ENCODE measurements at regions not wholly inside any gene's neighbourhood (a gene's known extent, or its start where the extent isn't known, plus 50 kb on each side); places are given as distances from the start of the nearest gene placed in this dataset.

DNA sequence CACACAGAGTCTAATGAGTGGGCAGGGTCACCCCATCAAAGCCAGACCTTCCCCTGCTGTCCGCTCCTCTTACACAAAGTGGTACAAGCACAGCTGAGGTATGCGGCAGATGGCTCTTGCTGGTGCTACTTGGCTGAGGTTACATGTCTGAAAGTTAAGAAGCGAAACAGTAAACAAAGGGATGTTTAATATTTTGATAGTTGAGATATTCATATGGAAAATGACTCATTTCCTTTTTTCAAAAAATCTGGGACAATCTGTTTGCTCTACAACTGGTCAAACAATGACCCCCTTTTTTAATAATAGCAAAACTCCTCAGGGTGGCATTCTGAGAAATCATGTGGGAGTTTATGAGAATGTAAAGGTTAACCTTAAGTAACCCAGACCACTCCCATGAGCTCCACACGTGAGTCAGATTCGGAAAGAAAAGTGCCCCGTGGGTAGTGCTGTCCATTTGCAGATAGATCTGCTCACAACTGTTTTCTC is 245.3 kb downstream of the TBXT start:
- in situ Hi-C loops (cut with MboI; ENCODE audit: low sequenced_read_pairs): no loop called here

DNA sequence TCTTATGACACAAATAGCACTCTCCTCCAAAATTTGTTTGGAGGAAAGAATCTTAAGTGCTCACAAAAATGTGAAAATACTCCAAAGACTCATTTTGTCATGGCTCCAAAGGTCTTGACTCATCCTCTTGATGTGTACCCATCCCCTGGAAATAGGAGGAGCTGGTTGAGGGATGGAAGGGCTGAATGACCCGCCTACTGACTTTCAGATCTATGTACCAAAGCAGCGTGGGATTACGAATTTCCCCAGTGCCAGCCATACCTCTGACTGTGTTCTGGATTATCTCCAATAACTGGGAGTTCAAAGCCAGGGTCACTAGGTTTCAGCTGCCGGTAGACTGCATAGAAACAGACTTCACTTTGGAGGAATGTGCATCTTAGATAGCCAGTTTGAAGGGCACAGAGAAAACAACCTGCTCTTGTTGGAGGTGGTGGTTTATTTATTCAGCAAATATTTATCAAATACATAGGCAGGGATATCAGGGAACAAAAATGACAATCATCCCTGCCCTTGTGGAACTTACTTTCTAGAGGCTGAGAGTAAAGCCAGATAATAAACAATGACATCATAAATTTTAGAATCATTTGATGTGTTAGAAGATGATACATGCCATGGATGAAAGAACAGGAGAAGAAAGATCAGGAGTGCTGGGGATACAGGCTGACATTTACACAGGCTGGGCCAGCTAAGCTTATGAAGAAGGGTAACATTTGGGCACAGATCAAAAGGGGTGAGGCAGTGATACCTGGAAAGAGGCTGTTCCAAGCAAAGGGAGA is 246.6 kb downstream of the TBXT start:
- in situ Hi-C loops (cut with MboI; ENCODE audit: low sequenced_read_pairs): no loop called here

DNA sequence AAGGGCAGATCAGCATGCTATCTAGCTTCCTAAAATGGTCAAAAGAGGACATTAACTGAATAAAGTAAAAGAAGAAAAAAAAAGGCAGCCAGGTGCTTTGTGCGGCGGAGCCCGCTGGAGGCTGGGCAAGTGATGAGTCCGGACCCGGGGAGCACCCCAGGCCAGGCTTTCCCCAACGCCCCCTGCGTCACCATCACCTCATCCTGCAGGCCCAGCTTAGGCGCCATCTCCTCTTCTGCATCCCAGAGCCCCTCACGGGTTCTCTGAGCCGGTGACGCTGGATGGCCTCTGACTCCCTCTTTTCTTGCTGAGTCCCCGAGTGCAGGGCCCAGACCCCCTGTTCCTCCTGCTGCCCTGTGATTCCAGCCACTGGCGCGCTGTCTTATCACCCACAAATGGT is 250.1 kb downstream of the TBXT start:
- in situ Hi-C loops (cut with MboI; ENCODE audit: low sequenced_read_pairs): no loop called here

DNA sequence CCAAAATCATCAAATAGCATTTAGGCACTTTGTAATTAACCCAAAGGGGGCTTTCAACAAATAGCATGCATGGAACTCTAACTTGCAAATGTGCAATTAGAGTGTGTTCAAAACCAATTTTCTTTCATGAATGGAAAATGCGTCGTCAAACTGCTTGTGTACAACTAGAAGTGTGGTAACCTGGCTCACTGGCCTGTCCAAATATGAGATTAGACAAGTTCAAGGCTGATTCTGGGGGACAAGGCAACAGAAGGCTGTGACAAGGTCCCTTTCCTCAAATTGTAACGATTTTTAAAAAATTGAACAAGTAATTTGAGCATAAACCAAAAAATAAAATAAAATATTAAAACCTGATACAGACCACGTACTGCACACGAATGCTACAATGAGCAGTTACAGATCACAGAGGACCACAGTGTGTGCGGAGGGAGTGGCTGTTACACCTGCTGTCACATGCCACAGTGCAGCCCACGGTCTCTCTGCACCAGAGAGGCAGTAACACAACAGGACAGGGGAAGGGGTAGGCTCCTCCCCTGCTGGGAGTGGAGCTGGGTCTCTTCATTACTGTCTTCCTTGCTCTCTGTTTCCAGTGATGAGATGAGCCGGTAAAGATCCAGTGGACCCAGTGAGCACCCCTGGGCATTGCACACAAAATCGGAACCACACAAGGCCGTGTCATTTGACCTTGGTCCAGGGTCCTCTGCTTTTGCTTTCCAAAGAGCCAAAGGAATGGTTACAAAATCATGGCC is 252.2 kb upstream of the PDE10A start:
- in situ Hi-C loops (cut with MboI; ENCODE audit: low sequenced_read_pairs): no loop called here

DNA sequence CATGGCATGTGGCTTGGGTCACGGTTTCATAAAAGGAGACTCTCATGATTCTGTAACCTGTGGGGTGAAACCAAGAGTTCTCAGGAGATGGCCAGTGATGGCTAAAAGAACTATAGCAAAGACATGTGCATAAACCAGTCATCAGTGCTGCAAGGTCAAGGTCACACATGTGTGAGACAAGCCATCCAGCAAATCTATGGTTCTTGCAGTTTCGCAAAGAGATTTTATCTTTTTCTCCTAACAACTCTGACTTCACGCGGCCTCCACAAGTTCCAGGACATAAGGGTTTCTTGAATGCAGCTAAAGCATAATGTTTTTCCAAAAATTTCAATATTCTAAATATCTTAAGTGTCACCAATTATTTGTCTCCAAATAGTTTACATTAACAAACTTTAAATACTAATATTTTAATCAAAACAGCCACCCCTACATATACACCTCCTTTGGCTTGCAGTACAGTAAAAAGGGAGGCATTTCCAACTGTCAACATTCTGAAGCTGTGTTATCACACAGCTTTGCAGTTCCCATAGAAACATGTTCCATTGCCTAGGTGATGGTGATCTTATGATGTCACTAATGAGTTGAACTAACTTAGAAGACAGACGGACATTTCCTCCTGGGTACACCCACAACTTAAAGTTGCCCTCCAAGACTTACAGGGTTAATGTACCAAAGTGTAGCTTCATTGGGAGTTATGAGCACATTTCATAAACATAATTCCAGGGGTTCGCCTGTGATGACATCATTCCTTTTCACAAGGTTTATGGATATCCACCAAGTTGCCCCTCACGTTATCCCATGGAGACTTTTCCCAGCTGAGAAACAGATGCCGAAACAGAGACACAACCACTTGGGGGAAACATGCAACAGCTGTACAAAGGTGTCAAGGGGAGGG is 250.9 kb upstream of the PDE10A start:
- in situ Hi-C loops (cut with MboI; ENCODE audit: low sequenced_read_pairs): no loop called here

DNA sequence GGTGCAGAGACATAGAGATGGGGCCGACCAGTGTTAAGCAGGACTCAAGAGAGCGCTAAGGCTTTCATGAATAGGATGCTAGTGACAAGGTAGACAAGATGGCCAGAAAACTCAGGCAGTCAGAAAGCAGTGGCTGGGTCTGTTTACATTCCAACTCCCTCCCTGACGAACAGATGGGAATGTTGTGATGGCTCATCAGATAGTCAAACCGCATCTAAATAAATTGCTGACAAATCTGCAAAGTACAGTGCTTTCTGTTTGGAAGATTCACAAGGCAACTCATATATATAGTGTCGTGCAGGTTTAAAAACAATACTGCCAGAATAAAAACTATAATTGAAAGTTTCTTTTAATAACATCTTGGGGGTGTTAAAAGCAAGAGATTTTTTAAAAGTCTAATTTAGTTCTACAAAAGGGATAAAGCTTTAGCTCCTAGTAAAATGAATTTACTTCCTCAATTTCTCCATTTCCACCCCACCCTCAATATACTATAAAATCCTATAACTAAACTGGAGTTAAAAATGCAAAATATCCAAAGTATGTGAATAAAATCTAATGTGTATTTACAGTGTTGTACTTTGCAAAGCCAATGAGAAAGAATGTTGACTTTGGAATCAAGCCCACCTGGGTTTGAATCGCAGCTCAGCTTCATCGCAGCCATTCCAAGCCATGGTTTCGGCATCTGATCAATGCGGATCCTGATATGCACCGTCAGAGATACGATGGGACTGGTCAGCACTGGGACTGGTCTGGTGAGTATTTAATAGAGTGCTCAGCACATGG is 247.3 kb upstream of the PDE10A start:
- in situ Hi-C loops (cut with MboI; ENCODE audit: low sequenced_read_pairs): no loop called here

DNA sequence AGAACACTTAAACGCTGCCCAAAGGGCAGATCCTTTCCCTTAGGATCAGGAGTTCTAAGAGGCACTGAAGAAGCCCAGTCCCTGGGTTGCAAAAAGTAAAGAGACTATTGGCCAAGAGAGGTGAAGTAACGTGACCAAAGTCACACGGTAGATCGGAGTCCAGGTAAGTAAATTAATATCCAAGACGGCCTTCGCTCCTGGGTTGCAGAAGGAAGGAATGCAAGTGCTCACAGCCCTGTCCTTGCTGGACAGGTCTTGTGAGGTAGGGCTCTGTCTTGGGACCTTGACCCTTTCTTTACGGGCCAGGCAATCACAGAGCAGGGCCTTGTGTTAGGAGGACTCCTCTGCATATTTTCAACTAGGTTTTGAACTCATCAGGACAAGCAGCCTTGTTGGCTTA is 243.7 kb upstream of the PDE10A start:
- in situ Hi-C loops (cut with MboI; ENCODE audit: low sequenced_read_pairs): no loop called here

DNA sequence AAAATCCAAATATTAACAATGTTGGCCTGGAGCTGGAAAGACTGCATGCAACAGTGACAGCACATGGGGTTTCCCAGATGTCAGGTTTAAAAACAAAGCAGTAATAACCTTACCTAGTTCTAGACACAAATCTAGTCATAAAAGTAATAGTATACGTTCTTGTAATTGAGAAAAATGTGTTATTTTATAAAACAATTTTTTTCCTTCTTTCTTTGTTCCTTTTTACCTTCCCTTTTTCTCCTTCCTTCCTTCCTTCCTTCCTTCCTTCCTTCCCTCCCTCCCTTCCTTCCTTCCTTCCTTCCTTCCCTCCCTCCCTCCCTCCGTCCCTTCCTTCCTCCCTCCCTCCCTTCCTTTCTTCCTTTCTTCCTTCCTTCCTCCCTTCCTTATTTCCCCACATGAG is 242.7 kb upstream of the PDE10A start:
- in situ Hi-C loops (cut with MboI; ENCODE audit: low sequenced_read_pairs): no loop called here

DNA sequence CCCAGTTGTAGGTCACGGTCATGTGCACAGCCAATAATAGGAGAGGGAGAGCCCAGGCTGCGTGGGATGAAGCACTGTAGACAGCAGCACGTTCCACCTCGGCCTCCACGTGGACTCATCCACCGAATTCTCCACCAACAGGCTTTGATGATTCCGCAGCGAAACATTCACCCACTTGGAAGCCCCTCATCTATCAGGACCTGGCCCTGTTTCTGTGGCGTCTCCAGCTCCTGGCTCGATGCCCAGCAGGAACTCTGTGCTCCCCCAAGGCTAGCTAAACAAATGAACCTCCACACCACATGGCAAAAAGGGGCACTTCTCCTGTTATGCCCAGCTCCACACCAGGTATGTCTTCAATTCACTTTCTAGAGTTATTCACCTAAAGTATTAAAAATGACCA is 237.9 kb upstream of the PDE10A start:
- in situ Hi-C loops (cut with MboI; ENCODE audit: low sequenced_read_pairs): no loop called here

DNA sequence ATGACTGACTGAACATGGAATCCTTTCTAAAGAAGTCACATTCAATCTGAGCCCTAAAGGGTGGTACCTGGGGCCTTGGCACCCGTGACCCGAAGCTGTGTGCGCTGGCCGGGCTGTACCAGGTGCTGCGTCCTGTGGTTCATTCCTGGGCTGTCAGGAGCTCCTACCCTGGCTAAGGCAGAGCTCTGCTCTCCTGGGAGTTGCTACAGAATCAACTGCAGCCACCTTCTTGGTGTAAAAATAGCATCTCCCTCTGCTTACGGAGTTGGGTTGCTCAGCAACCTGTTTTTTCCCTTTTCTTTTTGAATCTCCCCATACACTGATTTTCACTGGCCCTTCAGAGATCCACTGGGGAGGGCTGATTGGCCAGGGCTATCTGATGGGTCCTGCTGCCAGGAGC is 236.6 kb upstream of the PDE10A start:
- in situ Hi-C loops (cut with MboI; ENCODE audit: low sequenced_read_pairs): loop anchor here (25.0 kb wide), 1 partner anchor 513 kb away; no protein-coding TSS in a partner anchor

DNA sequence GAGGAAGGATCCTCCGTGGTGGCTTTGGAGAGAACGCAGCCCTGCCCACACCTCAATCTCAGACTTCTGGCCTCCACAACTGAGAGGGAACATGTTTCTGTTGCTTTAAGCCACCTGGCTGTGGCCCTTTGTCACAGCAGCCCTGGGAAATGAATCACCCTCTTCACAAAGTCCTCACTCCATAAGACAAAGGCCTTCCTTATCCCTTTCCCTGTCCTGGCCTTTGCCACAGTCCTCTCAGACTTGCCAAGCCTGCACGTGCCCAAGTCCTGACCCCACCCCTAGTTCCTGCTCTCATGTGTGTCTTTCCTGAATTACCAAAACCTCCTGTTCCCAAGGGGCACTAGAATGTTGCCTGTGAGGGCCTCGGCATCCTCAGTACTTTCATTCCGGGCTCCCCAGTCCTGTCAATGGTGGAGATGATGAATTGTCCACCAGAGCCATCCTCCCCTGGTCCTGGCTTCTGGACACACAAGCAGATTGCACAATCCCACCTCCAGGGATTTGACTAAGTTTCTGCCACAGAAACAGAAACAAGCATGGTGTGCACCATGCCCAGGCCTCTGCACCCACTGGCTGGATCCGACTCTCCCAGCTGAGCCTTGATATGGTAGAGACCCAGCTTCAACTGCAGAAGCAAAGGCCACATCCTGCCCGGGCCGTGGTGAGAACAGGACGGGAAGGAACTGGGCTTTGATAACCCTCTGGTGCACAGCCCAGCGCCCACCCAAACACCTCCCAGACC is 232.6 kb upstream of the PDE10A start:
- in situ Hi-C loops (cut with MboI; ENCODE audit: low sequenced_read_pairs): loop anchor here (25.0 kb wide), 1 partner anchor 517 kb away; no protein-coding TSS in a partner anchor

DNA sequence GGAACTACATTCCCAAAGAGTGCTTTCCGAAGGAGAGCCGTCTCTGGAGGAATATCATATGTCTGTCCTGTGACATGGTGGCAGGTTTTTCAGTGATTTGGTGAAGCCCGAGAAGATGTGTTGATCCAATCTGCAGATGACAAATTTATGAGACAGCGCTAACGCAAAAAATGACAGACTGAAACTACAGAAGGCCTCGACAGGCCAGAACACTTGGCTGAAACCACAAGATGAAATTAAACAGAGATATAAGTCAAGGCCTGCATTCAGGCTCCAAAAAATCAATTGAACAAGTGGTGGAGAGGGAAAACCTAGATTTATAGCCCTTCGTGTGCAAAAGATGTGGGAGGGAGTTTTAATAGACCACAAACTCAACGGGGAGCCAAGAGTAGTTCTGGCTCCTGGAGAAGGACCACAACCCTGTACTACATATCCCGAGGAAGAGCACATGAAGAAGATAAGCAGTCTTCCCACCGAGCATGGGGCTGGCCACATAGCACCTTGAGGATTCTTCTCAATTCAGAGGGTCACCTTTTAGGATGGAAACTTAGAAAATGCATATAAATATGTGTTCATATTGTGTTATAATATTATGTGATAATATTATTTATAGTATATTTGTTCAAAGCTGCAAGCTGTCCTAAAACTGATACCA is 231.3 kb upstream of the PDE10A start:
- in situ Hi-C loops (cut with MboI; ENCODE audit: low sequenced_read_pairs): loop anchor here (25.0 kb wide), 1 partner anchor 518 kb away; no protein-coding TSS in a partner anchor

DNA sequence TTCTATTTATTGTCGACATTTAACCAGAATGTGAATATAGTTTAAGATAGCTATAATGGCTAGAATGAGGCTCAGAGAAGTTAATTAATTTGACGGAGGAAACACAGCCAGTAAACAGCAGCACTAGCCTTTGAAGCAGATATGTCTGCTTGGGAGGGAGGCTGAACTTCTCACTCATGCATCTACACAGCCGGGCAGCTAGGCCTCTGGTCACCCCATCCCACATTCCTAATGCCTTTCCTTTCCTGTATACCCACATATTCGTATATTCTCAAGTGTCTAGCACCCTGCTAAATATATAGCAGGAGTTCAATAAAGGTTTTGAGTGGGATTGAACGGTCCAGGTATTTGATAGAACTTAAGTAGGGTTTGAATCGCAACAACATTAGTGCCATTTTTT is 230.4 kb upstream of the PDE10A start:
- in situ Hi-C loops (cut with MboI; ENCODE audit: low sequenced_read_pairs): loop anchor here (25.0 kb wide), 1 partner anchor 519 kb away; no protein-coding TSS in a partner anchor

DNA sequence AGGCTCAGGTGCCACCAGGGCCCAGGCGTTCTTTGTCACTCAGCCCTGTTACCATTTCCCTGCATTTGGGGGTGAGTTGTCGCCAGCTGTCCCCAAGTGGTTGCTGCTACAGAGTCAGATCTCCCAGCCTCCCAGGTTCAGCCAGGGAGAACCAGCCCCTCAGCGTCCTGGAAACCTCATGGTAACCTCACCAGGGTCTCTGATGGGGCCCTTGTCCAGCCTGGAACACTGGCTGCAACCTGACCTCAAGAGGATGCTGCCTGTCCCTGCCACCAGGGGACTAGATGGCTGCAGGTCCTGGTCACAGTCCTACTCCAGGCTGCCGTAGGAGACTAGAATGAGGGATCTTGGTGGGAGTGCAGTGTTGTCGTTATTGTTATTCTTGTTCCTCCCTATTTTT is 228.3 kb upstream of the PDE10A start:
- in situ Hi-C loops (cut with MboI; ENCODE audit: low sequenced_read_pairs): loop anchor here (25.0 kb wide), 1 partner anchor 521 kb away; no protein-coding TSS in a partner anchor

DNA sequence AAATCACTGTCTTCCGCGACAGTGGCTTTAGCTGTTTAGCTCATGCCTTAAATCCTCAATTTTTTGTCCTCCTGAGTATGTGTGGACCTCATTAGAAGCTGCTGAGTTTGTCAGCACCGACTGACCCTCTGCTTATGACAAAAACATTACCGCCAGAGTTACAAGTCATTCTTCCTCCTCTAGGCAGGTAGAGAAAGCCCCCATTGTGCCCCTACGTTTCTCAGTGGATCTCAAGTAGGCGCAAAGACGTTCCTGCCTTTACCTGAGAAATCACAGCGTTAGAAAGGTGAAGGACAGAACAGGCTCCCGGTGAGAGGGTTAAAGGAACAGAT is 227.3 kb upstream of the PDE10A start:
- in situ Hi-C loops (cut with MboI; ENCODE audit: low sequenced_read_pairs): loop anchor here (25.0 kb wide), 1 partner anchor 522 kb away; no protein-coding TSS in a partner anchor

DNA sequence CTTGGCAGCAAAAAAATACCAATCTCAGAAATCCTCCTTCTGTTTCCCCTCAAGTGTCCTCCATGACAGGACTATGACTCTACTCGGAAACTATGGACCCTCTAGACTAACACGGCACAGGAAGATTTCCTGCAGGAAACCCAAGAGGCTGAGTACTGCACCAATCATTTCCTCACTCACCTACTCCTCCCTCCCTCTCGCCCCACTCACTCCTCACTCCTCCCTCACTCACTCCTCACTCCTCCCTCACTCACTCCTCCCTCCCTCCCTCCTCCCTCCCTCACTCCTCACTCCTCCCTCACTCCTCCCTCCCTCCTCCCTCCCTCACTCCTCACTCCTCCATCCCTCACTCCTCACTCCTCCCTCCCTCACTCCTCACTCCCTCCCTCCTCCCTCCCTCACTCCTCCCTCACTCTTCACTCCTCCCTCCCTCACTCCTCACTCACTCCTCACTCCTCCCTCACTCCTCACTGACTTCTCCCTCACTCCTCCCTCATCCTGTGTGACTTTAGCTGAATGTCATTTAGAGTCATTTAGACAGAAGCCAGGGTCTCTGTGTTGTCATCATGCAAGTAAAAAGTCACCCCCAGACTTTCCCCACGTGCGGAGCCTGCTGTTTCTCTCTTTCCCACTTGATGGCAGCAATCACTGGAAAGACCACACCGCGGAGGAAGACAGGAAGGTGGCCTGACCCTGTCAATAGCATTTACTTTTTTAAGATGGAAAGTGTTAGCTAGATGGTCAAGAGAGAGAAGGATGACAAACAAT is 226.8 kb upstream of the PDE10A start:
- in situ Hi-C loops (cut with MboI; ENCODE audit: low sequenced_read_pairs): loop anchor here (10.0 to 25.0 kb wide), 2 partner anchors 215 to 522 kb away; no protein-coding TSS in a partner anchor

DNA sequence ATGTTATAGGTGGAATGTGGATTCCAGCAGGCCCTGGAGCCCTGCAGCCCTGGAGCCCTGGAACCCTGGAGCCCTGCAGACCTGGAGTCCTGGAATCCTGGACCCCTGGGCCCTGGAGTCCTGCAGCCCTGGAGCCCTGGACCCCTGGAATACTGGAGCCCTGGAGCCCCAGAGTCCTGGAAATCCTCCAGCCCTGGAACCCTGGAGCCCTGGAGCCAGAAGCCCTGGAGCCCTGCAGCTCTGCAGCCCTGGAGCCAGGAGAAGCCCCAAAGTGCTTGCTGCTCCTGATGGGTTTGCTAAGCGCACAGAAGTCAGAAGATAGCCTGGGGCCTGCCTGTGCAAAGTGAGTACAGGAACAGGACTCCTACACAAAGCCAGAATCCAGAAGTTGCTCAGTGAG is 223.1 kb upstream of the PDE10A start:
- in situ Hi-C loops (cut with MboI; ENCODE audit: low sequenced_read_pairs): loop anchor here (10.0 to 25.0 kb wide), 2 partner anchors 219 to 526 kb away; no protein-coding TSS in a partner anchor
